ENCODE measurements at regions not wholly inside any gene's neighbourhood (a gene's known extent, or its start where the extent isn't known, plus 50 kb on each side); places are given as distances from the start of the nearest gene placed in this dataset.
"Not testable (repeated sequence)": the region's sequence is repeated elsewhere in the genome, so short reads cannot be mapped to it uniquely, and the experiment has no call there.

DNA sequence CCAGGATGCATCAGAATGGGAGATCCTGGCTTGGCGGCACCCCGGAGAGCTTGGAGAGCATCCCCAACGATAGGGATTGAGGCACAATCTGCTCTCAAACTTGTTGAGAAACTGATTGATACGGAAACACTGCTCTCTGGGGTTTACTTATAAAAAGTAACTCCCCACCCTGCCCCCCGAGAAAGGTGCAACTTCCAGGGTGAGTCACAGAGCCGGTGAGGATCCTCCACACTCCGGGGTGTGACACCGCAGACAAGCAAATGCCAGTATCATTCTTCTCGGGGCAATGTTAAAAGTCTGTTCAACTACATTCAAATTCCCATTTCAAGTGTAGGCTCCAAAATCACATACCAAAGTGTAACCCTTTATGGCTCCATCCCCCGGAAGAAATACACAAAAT, 84.4 kb upstream of the MLN start:
- no peaks in the 10 kb centered on the region for H3K4me1 Mint-ChIP-seq
- H3K36me3 Mint-ChIP-seq = peaks cover 0 to 4% (median 0%) of the 10 kb centered on the region in 3 donors
- peak in 1 of 3 donors; percentile 44 for DNase-seq
- H3K9me3 Mint-ChIP-seq = no peaks in the 10 kb centered on the region
- H3K4me3 Mint-ChIP-seq = peak overlapping the region in 1 of 5 donors; percentile 15
- no peak overlapping the region for H3K27ac Mint-ChIP-seq
- peaks cover 10 to 27% (median 13%) of the 10 kb centered on the region in 3 donors for H3K27me3 Mint-ChIP-seq (ENCODE audit: low read depth in 3 of 3)

DNA sequence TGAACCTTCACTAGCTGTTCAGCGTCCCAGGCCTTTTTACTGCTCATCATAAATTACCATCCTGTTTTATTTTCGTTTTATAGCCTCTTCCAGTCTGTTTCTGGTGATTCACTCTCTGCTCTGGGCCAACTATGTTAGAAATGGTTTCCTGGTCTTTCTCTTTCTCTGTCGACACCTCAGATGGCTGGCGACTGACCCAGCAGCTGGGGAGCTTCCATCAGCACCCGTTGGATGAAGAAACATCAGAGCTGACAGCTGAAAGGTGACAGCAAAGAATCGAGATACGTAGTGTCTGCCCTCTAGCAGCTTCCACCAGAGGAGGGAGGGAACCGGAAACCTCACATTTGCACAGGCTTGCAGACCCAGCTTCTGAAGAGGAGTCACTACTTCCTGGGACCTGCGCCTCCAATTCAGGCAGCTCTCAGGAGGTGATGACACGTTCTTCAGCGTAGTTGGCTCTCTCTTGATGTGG, 82.9 kb upstream of the MLN start:
- peaks cover 0 to 4% (median 0%) of the 10 kb centered on the region in 3 donors for H3K36me3 Mint-ChIP-seq
- peak overlapping the region in 1 of 6 donors; percentile 63 for H3K27ac Mint-ChIP-seq
- H3K9me3 Mint-ChIP-seq = no peaks in the 10 kb centered on the region
- H3K4me1 Mint-ChIP-seq = no peaks in the 10 kb centered on the region
- peaks cover 11 to 26% (median 13%) of the 10 kb centered on the region in 3 donors for H3K27me3 Mint-ChIP-seq (ENCODE audit: low read depth in 3 of 3)
- peak in 1 of 3 donors; percentile 42 for DNase-seq
- H3K4me3 Mint-ChIP-seq = peak overlapping the region in 1 of 5 donors; percentile 52

DNA sequence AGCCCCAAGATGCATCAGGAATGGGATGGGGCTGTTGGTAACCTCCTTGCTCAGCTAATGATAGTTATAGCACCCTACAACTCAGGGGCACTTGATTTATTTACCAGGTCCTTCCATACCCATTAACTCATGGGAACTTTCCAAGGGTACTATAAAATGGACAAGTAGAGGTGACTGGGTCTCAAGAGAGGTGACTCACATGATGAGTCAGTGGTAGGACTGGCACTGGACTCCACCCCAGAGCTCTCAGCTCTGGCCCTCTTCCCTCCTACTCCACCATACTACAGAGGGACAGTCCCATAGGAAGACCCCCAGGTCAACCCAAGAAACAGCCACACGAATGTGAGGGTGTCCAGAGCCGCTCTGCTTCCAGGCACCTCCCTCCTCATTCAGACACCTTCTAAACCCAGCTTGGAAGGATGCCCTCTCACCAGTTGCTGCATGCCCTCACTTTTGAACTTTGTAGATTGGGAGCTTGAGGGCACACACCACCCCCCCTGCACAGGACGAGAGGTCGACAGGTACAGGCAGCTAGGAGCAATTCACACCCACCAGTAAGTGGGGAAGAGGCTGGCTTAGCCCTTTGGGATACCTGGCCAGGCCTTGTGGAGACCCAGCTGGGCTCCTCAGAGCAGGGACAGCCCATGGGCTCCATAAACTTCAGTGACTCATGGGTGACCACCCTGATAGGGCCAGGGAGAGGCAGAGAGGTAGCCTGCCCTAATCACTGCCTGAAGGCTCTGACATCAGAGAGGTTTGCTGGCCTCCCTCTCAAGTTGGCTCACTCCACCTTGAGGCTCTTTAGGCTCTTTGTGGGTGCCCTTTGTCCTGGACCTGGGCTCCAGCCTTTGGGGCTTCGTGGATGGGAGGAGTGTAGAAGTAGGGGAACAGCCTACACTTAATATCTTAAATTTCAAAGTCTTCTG, 81.6 kb upstream of the MLN start:
- Mint-ChIP-seq H3K27ac (no peak overlapping the region), H3K9me3 (no peaks in the 10 kb centered on the region), H3K27me3 (ENCODE audit: low read depth in 3 of 3) (peaks cover 13 to 24% (median 15%) of the 10 kb centered on the region in 3 donors), H3K36me3 (peaks cover 0 to 4% (median 0%) of the 10 kb centered on the region in 3 donors), H3K4me1 (no peaks in the 10 kb centered on the region), H3K4me3 (no peak overlapping the region)
- DNase-seq = no peak

DNA sequence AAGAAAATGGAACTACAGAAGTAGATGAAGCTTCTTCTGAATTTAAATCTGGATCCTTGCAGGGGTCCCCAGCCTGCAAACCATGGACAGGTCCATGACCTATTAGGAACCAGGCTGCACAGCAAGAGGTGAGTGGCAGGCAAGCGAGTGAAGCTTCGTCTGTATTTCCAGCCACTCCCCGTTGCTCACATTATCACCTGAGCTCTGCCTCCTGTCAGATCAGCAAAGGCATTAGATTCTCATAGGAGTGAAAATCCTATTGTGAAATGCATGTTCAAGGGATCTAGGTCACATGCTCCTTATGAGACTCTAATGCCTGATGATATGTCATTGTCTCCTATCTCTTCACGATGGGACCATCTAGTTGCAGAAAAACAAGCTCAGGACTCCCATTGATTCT, 79.8 kb upstream of the MLN start:
- H3K36me3 Mint-ChIP-seq, DNase-seq, H3K27ac Mint-ChIP-seq, H3K4me1 Mint-ChIP-seq, H3K4me3 Mint-ChIP-seq, H3K9me3 Mint-ChIP-seq: not testable (repeated sequence)
- H3K27me3 Mint-ChIP-seq (ENCODE audit: low read depth in 3 of 3) = peaks cover 8 to 29% (median 13%) of the 10 kb centered on the region in 3 donors

DNA sequence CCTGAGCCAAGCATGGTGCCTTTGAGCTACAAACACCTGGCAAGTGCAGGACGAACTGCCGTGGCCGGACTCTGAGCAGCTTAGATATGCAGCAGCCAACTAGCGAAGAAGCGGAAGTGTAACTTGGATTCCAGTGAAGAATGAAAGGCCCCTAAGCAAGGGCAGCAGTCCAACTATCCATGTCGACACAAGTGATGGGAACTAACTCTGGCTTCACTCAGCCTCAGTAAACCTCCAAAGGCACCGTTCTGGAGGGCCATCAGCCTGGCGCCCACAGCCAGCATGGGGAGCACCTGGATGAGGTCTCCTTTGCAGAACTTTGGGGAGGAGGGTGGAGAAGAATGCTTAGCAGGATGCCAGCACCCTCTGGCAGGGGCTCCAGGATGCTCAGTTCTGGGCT, 78.4 kb upstream of the MLN start:
- Mint-ChIP-seq H3K4me1 (no peaks in the 10 kb centered on the region), H3K9me3 (no peaks in the 10 kb centered on the region), H3K4me3 (no peak overlapping the region), H3K27ac (no peak overlapping the region), H3K36me3 (peaks cover 0 to 4% (median 0%) of the 10 kb centered on the region in 3 donors), H3K27me3 (ENCODE audit: low read depth in 3 of 3) (peaks cover 6 to 21% (median 12%) of the 10 kb centered on the region in 3 donors)
- no peak for DNase-seq

DNA sequence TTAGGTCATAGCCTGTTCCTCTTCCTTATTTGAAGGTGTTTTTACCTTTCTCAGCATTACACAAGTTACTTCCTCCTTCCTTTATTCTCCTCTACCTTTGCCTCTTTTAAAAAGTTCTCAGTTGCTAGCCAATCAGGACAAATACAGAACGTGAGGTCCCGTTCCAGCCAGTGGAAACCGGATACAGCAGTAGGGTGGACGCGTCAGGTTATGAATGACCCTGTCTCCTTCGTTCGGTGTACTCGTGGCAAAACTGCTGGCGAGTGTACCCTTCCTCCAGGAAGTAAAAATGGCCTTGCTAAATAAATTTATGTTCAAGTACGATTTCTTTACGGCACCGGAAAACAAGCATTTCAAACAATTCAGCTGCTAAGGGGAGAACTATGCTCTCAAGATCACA, 77.0 kb upstream of the MLN start:
- Mint-ChIP-seq H3K9me3 (no peaks in the 10 kb centered on the region), H3K27ac (no peak overlapping the region), H3K4me1 (no peaks in the 10 kb centered on the region), H3K27me3 (ENCODE audit: low read depth in 3 of 3) (peaks cover 4 to 21% (median 16%) of the 10 kb centered on the region in 3 donors), H3K36me3 (peaks cover 0 to 4% (median 0%) of the 10 kb centered on the region in 3 donors), H3K4me3 (no peak overlapping the region)
- DNase-seq = no peak

DNA sequence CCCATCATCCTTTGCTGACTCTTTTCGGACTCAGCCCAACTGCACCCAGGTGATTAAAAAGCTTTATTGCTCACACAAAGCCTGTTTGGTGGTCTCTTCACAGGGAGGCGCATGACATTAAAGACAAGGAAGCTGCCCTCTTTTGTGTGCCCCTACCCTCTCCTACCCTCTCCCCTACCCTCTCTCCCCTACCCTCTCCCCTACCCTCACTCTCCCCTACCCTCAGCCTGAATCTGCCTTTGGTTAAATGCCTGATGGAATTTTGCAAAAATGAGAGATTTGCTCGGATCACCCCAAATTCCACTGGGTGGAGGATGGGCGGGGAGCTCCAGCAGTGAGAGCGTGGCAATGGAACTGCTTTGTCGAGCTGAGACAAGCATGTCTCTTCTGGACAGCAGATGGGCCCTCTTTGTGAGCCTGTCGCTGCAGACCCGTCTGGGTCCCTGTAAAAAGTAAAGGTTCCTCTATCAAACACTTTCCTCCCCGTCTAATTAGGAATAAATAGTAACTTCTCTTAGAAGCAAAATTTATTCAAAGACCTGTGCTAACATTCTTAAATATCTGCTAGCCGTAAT, 76.4 kb upstream of the MLN start:
- H3K36me3 Mint-ChIP-seq = peaks cover 0 to 4% (median 0%) of the 10 kb centered on the region in 3 donors
- H3K9me3 Mint-ChIP-seq = no peaks in the 10 kb centered on the region
- no peaks in the 10 kb centered on the region for H3K4me1 Mint-ChIP-seq
- peaks cover 4 to 22% (median 16%) of the 10 kb centered on the region in 3 donors for H3K27me3 Mint-ChIP-seq (ENCODE audit: low read depth in 3 of 3)
- no peak for DNase-seq
- H3K27ac Mint-ChIP-seq = no peak overlapping the region
- no peak overlapping the region for H3K4me3 Mint-ChIP-seq

DNA sequence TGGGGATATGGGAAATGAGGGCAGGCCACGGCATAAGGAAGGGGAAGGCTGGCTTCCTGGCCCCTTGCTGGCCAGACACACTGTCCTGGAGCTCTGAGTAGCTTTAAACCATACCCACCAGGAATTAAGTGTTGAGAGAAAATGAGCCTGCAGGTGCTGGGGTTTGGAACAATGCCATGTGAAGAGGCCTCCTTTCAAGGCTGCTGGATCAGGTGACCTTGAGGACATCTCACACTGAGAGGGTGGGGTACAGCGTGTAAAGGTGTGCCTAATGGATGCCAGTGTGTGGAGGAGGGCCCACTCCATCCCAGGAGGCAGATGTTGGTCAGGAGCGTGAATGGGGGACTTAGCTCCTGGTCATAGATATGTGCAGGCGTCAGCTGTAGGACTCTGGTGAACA, 74.8 kb upstream of the MLN start:
- no peaks in the 10 kb centered on the region for H3K36me3 Mint-ChIP-seq
- DNase-seq = no peak
- H3K4me3 Mint-ChIP-seq = no peak overlapping the region
- H3K27me3 Mint-ChIP-seq (ENCODE audit: low read depth in 3 of 3) = peaks cover 12 to 33% (median 13%) of the 10 kb centered on the region in 3 donors
- no peak overlapping the region for H3K27ac Mint-ChIP-seq
- no peaks in the 10 kb centered on the region for H3K9me3 Mint-ChIP-seq
- peaks cover 0 to 1% of the 10 kb centered on the region in 2 donors for H3K4me1 Mint-ChIP-seq

DNA sequence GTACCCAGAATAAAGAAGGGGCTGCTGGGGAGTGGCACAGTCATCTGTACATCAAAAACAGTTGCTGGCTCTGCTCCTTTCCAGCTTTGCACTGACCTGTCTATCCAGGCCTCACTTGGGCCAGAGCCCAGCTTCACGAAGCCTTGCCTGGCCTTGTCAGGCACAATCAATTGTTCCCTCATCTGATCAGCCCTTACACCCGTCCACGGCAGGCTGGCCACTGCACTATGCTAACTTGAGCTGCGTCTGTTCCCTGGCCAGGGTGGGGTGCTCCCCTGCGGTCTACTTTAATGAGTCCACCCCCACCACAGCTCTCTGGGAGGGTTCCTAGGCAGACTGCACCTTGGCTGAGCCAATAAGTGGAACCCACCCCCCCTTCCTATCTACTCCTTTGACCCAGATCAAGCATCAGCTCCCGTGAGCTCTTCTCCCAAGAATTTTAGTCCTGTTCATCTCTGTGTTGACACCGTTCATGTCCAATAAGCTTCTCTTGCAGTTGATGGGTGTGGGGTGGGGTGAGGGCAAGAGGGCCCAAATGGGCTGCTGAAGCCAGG, 74.3 kb upstream of the MLN start:
- H3K4me3 Mint-ChIP-seq = no peak overlapping the region
- no peak for DNase-seq
- no peaks in the 10 kb centered on the region for H3K36me3 Mint-ChIP-seq
- H3K9me3 Mint-ChIP-seq = no peaks in the 10 kb centered on the region
- H3K4me1 Mint-ChIP-seq = peaks cover 0 to 1% of the 10 kb centered on the region in 2 donors
- H3K27ac Mint-ChIP-seq = no peak overlapping the region
- peaks cover 12 to 33% (median 13%) of the 10 kb centered on the region in 3 donors for H3K27me3 Mint-ChIP-seq (ENCODE audit: low read depth in 3 of 3)

DNA sequence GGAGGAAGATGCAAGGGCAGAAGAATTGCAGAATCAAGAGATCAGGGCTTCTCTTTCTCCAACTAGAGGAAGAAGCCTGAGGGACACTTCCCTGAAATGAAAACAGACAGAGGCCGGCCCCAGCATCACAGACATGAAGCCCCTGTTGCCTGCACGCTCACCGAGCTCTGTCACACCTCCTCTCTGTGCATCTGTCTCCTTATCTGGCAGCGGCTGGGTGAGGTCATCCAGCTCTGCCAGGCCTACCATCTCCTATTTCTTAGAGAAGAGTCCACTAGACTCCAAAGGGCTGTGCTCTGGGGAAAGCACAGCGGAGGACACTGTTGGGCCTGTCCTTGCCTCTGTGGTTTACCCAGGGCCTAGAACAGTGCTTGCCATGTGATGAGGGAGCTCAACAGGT, 71.9 kb upstream of the MLN start:
- no peak for DNase-seq
- Mint-ChIP-seq H3K27me3 (ENCODE audit: low read depth in 3 of 3) (peaks cover 12 to 34% (median 20%) of the 10 kb centered on the region in 3 donors), H3K27ac (no peak overlapping the region), H3K4me1 (peaks cover 0 to 1% of the 10 kb centered on the region in 2 donors), H3K9me3 (no peaks in the 10 kb centered on the region), H3K4me3 (no peak overlapping the region), H3K36me3 (no peaks in the 10 kb centered on the region)

DNA sequence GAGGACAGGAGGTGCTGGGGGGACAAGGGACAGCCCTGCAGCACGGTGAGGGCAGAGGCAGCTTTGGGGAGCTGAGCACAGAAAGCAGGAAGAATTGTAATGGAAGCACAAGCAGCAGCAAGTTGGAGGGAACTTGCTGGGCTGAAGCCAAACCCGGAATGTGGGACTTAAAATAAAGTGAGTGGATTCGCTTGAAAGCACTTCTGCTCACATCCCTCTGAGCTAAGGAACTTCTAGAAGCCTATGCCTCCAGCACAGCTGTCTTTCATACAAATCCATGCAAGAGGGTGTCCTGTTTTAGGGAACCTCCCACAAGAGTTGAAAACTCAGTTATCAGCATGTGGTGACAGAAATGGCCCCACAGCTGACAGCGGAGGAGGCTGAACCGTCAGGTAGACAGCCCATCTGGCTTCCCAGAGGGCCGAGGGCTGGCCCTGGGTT, 71.4 kb upstream of the MLN start:
- no peak for DNase-seq
- Mint-ChIP-seq H3K36me3 (no peaks in the 10 kb centered on the region), H3K4me1 (peaks cover 0 to 1% of the 10 kb centered on the region in 2 donors), H3K27ac (no peak overlapping the region), H3K4me3 (no peak overlapping the region), H3K9me3 (no peaks in the 10 kb centered on the region), H3K27me3 (ENCODE audit: low read depth in 3 of 3) (peaks cover 12 to 33% (median 21%) of the 10 kb centered on the region in 3 donors)

DNA sequence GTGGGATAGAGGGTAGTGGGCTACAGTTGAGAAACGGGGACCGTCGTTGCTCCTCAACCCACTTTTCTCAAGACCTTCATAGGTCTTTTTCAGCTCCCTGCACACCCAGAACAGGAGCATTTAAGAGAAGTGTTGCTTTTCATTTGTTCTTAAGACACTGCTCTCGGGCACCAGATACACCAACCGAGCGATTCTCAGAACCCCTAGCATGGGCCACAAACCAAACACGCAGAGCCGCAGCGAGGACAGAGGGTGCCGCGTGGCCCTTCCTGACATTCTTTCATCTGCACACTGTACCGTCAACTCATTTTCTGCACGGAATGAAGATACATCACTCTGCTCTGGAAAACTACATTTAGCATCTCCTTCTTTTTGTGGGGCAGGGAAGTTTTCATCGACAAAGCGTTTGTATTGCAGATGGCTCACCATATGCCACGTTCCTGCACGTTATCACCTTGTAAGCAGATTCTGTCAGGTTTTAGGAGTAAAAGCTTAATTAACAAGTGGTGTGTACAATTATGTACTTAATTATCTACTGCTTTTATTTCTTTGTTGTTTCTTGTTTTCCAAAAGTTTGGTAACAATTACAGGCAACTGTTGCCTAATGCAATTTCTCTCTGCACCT, 70.4 kb upstream of the MLN start:
- H3K4me3 Mint-ChIP-seq = no peak overlapping the region

DNA sequence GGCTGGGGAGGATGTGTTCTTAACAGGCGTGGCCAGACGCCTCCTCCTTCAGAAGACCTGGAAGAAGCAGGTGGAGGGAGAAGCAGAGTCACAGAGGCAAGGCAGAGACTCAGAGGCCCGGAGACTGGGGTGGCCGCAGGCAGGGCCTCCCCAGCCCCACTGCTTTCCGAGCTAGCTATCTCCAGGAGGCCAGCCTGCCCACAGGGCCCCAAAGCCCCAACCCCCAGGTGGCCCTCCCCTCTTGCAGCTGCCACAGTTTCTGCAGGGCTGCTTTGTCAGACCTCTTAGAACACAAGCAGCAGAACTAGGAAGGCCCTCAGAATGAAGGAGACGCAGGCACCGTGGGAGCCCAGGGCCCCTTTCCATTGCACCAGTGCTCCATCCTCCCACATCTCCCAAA, 69.0 kb upstream of the MLN start:
- Mint-ChIP-seq H3K9me3 (no peaks in the 10 kb centered on the region), H3K27me3 (ENCODE audit: low read depth in 3 of 3) (peaks cover 19 to 30% (median 30%) of the 10 kb centered on the region in 3 donors), H3K36me3 (no peaks in the 10 kb centered on the region), H3K4me3 (no peak overlapping the region), H3K27ac (no peak overlapping the region), H3K4me1 (peaks cover 0 to 1% of the 10 kb centered on the region in 2 donors)
- no peak for DNase-seq

More for the DNA sequence above, 70.4 kb upstream of the MLN start:
- peaks cover 0 to 1% of the 10 kb centered on the region in 2 donors for H3K4me1 Mint-ChIP-seq
- peaks cover 13 to 33% (median 18%) of the 10 kb centered on the region in 3 donors for H3K27me3 Mint-ChIP-seq (ENCODE audit: low read depth in 3 of 3)
- H3K27ac Mint-ChIP-seq = no peak overlapping the region
- H3K36me3 Mint-ChIP-seq = no peaks in the 10 kb centered on the region
- no peaks in the 10 kb centered on the region for H3K9me3 Mint-ChIP-seq
- no peak for DNase-seq

All from immature natural killer cell (primary cell).